Head of caudate nucleus (tissue), 42 donors: ENCODE measurements at regions not wholly inside any gene's neighbourhood (a gene's known extent, or its start where the extent isn't known, plus 50 kb on each side); places are given as distances from the start of the nearest gene placed in this dataset.

Source experiments
- DNase-seq, 42 donors: peaks; one replicate each; pipeline versions ENCODE4 v3.0.0 to v3.0.0-alpha.2; 2020 to 2021; ENCODE audit warnings: mixed read lengths in 7 of 42
- intact Hi-C: fragments of 100-400 bp; cut with DNase I; formaldehyde crosslinking; loops from one replicate; pipeline ENCODE4 v1.15.0; 2022

DNA sequence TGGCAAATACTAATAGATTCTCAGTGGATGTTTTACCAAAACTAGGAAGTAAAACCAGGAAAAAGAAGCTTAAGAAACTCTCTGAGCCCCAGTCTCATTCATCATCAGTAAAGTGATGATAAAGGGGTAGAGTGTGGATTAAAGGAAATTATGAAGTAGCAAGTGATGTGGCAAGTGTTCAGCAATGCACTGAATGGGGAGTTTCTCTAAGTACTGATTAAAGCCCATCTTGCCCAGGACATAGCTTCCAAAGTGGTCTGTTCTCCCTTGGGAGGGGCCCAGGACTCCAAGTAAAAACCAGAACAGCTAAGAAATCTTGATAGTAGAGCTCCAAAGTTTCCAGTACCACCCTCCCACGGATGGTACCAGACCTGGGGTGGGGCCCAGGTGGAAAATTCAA lies 137.3 kb downstream of the WNT5A start:
- DNase-seq, result no peak
- intact Hi-C loops, result no loop called here

DNA sequence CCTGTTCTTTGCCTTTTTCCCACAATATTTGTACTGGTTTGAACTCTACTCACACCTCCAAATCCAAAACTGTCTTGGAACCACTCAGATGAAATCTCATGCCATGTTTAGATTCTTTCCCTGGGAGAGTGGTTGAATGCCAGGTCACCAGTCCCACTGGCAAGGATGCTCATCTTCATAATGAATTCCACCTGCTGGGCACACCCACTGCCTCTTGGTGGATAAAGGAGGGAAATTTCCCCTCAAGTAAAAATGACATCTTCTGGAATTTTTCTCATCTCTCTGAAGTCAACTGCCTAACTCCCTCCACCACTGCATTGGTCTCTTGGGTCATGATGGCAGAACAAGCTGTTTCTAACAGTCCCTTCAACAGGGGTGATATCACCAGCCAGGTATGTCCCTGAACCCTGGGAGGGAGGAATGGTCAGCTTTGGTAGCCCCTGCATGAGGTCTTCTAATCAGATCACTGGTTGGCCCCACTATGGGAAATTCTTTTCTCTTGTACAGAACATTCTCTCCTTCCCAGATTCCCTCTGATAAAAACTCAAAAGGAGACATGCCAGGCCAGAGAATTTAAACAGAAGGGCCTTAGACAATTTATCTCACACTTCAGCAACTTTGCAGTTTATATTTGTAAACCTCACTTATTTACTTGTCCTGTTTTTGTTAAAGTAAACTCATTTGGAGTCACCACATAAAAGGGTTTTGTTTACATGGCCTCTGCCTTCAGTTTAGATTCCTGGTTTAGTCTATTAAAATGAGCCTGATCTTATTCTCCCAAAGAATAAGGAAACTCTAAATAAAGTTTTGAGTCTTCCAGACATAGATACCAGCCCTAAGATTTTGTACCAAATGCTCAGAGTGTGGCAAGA lies 143.4 kb downstream of the WNT5A start:
- intact Hi-C loops, result no loop called here
- DNase-seq, result no peak

DNA sequence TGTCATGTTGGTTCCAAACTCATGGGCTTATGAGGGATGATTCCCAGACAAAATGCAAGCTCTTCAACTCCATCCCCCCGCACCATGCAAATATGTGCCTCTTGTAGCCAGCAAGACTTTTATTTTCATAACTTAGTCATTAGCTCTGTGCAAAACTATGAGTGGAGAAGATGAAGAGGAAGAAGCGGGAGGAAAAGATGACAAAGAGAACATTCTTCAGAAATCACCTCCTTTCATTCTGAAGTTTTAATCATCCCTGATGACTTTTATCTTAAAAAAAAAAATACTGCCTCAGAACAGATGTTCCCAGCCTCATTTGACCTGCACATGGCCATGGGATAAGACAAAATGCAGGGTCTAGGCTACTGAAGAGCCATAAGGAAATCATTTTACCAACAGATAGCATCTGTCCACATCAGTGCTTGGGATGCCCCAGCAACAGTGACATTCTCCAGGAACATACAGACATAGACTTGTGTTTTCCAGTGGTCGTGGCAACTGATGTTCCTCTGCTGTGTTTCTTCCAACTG lies 145.5 kb downstream of the WNT5A start:
- intact Hi-C loops, result no loop called here
- no peak for DNase-seq

DNA sequence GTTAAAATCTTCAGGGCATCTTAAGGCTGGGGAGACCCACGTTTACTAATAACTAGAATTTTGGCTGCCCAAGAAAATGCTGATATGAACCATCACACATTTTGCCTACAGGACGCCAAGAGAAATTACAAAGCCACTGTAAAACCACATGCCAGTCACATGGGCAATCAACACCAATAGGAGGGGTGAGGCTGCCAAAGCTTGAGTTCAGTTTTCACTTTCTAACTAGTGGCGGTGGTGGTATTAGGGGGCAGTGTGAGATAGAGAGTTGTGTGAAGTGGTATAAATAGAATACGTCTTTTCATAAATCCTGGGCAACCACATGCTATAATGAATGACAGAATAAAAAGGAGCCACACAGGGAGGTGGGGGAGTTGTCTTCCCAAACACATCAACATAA lies 147.3 kb downstream of the WNT5A start:
- DNase-seq, result no peak
- intact Hi-C loops, result no loop called here

DNA sequence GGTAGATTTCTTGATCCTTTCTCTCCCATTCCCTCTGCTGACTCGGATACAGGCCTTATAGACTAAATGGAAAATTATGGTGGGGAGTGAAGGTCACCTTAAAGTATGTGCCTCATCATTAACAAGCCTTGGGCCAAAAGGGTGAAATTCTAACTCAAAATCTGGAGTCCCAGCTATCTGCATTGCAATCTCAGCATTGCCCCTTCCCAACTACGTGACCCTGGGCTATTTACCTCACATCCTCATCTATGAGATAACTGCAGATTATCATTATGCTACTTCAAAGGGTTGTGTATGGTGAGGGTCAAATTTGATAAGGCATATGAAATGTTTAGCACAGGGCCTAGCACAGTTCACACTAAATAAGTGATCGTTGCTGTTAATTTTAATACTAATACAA lies 147.7 kb downstream of the WNT5A start:
- intact Hi-C loops, result no loop called here

DNA sequence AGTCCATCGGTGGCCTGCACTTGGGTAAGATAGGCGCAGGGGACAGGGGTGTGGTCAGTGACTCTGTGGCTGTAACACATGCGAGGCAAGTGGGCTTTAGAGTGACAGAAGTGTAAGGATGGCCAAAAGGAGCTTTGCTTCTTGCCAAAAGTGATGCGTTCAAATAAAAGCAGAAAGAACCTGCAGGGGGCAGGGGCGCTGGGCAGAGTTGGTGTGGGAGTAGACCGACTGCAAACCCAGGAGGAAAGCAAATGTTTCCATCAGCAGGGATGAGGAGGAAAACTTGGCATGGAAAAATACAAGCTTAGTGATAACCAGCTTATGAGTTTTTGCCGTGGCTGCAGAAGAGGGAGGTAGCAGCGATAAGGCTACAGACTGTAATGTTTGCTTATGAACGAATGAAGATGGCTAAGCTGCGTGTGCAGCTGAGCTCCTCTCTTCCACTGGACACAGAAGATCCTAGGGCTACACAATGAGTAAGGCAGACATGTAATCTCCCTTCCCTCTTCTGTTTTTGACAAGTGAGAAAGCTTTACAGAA lies 149.4 kb downstream of the WNT5A start:
- intact Hi-C loops, result no loop called here
- DNase-seq, result no peak

More for the DNA sequence above, 147.7 kb downstream of the WNT5A start:
- no peak for DNase-seq

DNA sequence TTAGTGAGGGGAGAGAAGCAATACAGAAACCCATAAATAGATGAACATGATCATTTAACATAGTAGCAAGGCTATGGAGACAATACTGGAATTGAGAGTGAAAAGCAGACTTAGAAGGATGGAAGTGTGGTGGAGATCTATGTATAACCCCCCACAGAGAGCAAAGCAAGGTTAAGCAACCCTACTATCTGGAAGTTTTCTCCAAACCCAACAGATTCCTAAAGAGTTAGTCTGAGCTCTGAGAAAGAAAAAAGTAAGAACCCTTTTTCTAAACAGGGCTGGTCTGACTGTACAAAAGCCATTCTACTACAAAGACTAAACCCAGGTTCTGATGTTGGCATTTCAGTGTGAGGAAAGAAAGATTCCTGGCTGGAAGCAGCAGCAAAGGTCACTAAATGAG lies 153.2 kb downstream of the WNT5A start:
- DNase-seq, result no peak
- intact Hi-C loops, result no loop called here

DNA sequence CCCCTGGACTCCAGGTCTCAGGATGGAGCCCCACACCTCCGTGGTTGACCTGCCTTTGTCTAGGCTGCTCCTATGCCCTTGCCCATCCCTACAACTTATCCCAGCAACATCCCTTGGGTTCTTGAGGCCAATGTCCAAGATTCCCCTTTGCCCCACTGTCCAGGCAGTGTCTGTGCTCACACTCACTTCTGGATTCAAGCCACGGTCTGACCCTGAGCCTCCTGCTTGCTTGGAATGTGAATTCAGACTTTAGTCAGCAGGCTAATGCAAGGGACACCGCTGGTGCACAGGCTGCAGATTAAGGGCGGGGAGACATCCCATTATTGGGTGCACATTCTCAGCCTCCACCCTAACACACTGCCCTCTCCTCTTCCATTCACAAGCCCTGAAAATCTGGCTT lies 154.1 kb downstream of the WNT5A start:
- intact Hi-C loops, result no loop called here
- no peak for DNase-seq

DNA sequence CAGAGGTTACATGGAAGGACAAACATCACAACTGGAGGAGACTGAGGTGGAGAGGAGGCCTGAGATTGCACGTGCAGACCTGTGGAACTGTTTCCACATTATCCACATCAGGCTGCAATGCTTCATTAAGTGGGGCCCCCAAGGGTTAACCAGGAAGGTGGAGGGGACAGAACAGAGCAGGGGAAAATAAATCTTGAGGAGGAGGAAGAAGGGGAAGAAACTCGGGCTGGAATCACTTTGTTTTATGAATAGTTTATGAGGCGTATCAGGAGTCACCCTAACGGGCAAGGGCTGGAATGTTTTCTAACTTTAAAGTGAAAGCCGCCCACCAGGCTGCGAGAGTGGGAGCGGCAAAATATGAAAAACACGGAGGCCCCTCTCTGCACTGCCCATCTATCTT lies 154.9 kb downstream of the WNT5A start:
- DNase-seq, result no peak
- intact Hi-C loops, result no loop called here

DNA sequence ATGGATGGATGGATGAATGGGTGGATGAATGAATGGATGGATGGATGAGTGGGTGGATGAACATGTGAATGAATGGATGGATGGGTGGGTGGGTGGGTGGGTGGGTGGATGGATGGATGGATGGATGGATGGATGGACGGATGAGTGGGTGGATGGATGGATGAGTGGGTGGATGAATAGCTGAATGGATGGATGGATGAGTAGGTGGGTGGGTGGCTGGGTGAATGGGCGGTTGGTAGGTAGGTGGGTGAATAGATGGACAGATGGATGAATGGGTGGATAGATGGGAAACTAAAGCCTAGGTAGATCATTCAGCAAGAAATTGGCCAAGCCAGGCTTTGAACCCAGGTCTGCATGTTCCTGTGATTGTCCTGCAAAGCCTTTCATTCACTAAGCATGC lies 155.6 kb downstream of the WNT5A start:
- intact Hi-C loops, result no loop called here
- no peak for DNase-seq

DNA sequence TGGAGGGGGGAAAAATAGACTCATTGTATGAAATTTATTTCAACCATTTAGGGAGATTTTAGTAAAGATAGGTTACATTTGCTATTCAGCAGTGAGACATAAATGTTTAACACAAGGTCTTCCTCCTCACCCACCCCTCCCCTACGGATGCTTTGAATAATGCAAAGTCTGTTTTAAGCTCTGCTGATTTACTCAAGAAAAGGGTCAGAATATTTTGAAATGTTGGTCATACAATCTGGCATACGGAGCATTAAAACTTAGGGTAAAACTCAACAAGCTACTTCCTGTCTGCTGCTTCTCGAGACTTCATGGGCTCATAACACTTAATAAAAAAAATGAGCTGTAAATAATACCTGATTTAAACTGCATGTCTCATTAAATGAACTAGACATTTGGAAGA lies 156.3 kb downstream of the WNT5A start:
- no peak for DNase-seq

DNA sequence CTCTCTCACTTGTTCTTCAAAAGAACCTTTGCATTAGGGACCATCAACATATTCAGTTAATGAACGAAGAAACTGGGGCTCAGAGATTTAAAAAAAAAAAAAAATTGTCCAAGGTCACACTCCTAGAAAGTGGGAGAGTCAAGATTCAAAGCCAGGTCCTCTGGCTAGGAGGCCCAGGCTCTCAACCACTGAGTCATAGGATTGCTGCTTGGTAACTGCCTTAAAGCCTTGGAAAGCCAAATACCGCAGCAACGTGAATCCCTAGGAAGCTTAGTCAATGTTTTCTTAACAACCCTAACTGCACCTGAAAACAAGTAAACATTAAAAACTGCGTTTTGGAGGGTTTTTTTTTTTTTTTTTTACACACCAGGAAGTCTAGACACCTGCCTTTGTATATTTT lies 156.8 kb downstream of the WNT5A start:
- intact Hi-C loops, result no loop called here
- no peak for DNase-seq

More for the DNA sequence above, 156.3 kb downstream of the WNT5A start:
- intact Hi-C loops, result no loop called here

DNA sequence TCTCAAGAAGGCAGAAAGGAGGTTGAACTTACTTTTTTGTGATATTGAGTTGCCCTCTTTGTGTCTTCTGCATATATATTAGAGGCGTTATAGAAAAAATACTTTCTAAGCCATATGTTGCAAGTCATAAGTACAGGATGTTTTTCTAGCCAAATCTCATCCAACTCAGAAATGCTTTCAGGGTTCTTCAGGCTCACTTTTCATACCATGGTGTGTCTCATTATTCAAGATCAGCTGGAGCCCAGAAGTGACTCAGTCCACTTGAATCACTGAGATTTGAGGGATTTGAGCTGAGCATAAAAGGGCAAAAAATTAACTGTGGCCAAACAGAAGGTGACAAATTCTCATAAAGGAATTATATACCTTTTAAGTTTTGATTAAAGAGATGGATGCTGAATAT lies 157.3 kb downstream of the WNT5A start:
- intact Hi-C loops, result no loop called here
- DNase-seq, result no peak

DNA sequence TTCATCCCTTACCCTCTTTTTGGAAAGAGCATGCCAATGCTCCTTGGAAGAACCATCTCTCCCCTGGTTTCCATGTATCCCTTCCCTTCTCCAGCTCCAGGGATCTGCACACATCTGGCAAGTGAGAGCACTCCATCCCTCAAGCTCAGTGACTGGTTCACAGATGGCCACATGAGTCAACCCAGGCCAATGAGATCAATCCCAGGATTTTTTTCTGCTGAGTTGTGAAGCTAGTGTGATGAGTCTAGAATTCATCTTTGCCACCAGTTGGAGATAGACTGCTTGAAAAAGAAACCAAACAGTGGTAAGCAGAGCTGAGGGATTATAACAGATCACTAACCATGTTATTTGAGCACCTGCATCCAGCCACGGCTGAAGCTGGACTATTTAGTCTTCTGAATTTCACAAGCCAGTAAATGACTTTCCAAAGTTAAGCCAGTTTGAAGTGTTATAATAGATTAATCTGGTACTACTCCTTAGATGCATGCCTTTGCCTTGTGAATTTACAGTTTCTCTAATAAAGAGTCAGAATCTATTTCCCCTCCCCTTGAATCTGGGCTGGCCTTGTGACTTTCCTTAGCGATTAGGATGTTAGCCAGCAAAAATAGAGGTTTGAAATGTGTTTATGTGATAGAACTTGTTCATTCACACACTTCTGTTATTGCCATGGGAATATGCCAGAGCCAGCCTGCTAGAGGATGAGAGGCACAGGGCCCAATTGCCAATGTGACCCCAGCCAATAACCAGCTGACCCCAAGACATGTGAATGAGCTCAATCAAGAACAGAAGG lies 159.8 kb downstream of the WNT5A start:
- intact Hi-C loops, result no loop called here

DNA sequence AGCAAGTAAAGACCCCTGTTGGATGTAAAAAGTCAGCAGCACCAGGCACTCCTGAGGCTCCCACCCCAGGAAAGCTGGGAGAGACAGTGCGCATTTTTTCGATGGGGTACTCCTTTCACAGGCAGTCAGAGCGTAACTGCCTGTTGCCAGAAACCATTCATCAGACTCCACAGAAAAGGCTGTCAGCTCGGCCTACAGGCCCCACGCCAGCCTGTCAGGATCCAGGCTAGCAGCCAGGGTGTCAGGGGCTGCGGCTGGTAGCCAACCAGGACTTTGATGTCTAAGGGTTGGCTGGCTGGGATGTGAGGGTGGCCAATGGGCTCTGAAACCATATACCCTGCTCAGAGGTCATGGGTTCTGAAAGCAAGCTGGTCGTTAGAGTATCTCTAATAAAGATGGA lies 164.5 kb downstream of the WNT5A start:
- intact Hi-C loops, result no loop called here
- DNase-seq, result peak in 41 of 42 donors; percentile 15 to 79 (median 55)

More for the DNA sequence above, 159.8 kb downstream of the WNT5A start:
- no peak for DNase-seq

DNA sequence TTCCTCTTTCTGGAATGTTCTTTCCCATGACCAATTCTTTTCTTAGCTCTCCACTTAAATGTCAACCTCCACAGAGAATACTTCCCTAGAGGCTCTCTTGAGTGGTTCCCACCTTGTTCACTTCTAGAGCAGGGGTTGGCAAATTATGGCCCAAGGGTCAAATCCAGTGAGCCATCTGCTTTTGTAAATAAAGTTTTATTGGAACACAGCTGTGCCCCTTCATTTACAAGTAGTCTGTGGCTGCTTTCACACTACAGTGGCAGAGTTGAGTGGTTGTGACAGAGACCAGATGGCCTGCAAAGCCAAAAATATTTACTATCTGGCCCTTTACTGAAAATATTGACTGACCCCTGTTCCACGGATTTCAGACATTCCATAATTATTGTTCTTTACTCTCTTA lies 166.2 kb downstream of the WNT5A start:
- intact Hi-C loops, result no loop called here

DNA sequence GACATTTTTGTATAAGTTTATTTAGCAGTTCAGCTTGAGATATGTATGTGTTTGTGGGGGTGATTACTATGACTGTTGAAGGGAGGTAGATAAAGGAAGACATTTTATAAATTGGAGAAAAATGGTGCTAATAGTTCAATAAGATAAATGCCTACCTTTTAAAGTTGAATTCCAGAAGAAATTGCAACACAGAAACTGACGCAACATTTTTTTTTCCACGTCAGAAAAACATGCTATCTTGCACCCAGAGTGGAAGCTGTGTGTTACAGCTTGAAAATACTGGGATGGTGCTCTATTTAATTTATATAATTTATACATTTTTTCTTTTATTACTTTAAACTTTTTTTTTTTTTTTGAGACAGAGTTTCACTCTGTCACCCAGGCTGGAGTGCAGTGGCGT lies 171.7 kb downstream of the WNT5A start:
- peak in 1 of 42 donors; percentile 17 for DNase-seq
- intact Hi-C loops, result no loop called here

More for the DNA sequence above, 166.2 kb downstream of the WNT5A start:
- no peak for DNase-seq

DNA sequence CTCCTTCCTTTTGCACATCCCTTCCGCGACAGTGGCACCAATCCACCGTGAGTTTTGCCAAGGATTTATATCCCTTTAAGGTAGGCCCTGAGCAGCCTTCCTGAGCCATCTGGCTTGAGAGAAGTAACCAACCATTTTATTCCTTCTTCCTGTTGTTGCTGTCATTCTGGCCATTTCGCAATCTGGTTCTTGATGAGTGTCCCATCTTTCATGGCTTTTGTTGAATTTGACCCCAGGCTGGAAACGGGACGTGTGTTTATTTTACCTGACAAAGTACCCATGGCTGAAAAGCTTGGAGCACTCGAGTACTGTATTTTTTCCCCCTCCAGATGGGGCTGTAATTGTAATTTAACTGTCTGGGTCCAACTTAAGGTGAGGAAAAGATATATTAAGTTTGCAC lies 173.4 kb downstream of the WNT5A start:
- intact Hi-C loops, result no loop called here
- peak in 1 of 42 donors; percentile 19 for DNase-seq

DNA sequence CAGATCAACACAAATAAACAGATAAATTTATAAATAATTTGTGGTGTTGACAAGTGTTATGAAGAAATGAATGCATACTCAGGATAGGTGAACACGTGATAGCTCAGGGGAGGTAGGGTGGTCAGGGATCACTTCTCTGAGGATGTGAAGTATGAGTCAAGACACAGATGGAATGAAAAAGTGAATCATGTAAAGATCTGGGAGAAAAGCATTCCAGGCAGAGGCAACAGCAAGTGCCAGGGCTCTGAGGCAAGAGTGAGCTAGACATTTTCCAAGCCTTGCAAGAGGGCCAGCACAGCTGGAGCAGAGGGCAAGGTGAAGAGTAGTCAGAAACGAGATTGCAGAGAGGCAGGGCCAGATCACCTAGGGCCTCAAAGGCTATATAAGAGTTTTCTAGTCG lies 177.8 kb downstream of the WNT5A start:
- intact Hi-C loops, result no loop called here
- peak in 1 of 42 donors; percentile 5 for DNase-seq

DNA sequence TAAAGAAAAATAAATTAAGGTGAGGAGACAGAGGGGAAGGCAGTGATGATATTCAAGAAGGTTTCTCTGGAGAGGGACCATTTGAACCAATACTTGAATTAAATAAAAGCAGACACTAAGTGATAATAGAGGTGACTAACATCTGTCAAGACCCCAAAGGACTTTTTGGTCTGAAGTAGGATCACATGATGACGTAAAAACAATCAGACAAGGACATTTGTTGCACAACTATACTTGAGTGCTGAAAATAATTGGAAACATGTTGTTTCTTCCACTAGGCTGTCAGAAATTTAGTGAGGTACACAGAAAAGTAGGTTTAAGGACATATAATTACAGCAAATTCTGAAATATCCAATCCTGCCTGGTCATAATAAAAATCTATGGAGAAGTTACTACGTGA lies 179.5 kb downstream of the WNT5A start:
- no peak for DNase-seq
- intact Hi-C loops, result no loop called here
